GM23338 (cell line): ENCODE measurements at regions not wholly inside any gene's neighbourhood (a gene's known extent, or its start where the extent isn't known, plus 50 kb on each side); places are given as distances from the start of the nearest gene placed in this dataset.

Experiments
- ATAC-seq: fragments of 200-7000 bp; cut with Tn5 transposase; 3 replicates; pipeline ENCODE4 v1.9.1; 2020
- DNase-seq: peaks from one replicate; pipeline ENCODE4 v3.0.0-alpha.2; 2015; ENCODE audit warnings: low spot score
- H2AFZ ChIP-seq: fragments of 200-600 bp; sonication (generic); 2 replicates; pipeline ENCODE4 v1.8.0; 2016; ENCODE audit warnings: antibody characterized with exemption, mild to moderate bottlenecking, moderate library complexity
- H3F3A ChIP-seq: fragments of 200-600 bp; sonication (generic); replicated peaks from 2 replicates; pipeline ENCODE4 v1.8.0; 2017; ENCODE audit warnings: antibody characterized with exemption, mixed run types, low read depth
- H3K27ac ChIP-seq: fragments of 200-600 bp; sonication (generic); 2 replicates; pipeline ENCODE4 v1.6.1; 2016; ENCODE audit warnings: low read depth
- H3K27me3 ChIP-seq: fragments of 200-600 bp; sonication (generic); 2 replicates; pipeline ENCODE4 v1.8.0; 2016; ENCODE audit warnings: mild to moderate bottlenecking, mixed run types, moderate library complexity; ENCODE audit not compliant: insufficient read depth
- H3K36me3 ChIP-seq: fragments of 200-600 bp; sonication (generic); 2 replicates; pipeline ENCODE4 v1.8.0; 2016; ENCODE audit warnings: mild to moderate bottlenecking; ENCODE audit not compliant: insufficient read depth
- H3K4me1 ChIP-seq: fragments of 200-600 bp; sonication (generic); 2 replicates; pipeline ENCODE4 v1.8.0; 2016; ENCODE audit warnings: mild to moderate bottlenecking, moderate library complexity; ENCODE audit not compliant: insufficient read depth
- H3K4me2 ChIP-seq: fragments of 200-600 bp; sonication (generic); 2 replicates; pipeline ENCODE4 v1.7.1; 2017; ENCODE audit warnings: mixed run types
- H3K4me3 ChIP-seq: fragments of 200-600 bp; sonication (generic); 2 replicates; pipeline ENCODE4 v1.6.1; 2016; ENCODE audit warnings: mixed run types
- H3K79me2 ChIP-seq: fragments of 200-600 bp; sonication (generic); replicated peaks from 2 replicates; pipeline ENCODE4 v1.8.0; 2017; ENCODE audit warnings: mild to moderate bottlenecking; ENCODE audit not compliant: insufficient read depth
- H3K9me2 ChIP-seq: fragments of 200-600 bp; sonication (generic); 2 replicates; pipeline ENCODE4 v1.8.0; 2017; ENCODE audit not compliant: insufficient read depth
- H4K20me1 ChIP-seq: fragments of 200-600 bp; sonication (generic); replicated peaks from 2 replicates; pipeline ENCODE4 v1.8.0; 2017; ENCODE audit warnings: mild to moderate bottlenecking; ENCODE audit not compliant: insufficient read depth
- H3K27ac Mint-ChIP-seq: 2 replicates; pipeline ENCODE4 v1.8.0; 2020; ENCODE audit warnings: inconsistent platforms, mild to moderate bottlenecking, moderate library complexity, mixed read lengths
- H3K27me3 Mint-ChIP-seq: 3 replicates; pipeline ENCODE4 v1.8.0; 2022; ENCODE audit warnings: low read depth, mild to moderate bottlenecking, moderate library complexity, mixed read lengths, inconsistent platforms; ENCODE audit not compliant: insufficient read depth, poor library complexity
- H3K36me3 Mint-ChIP-seq: 3 replicates; pipeline ENCODE4 v1.8.0; 2021; ENCODE audit warnings: low read depth, mild to moderate bottlenecking, inconsistent platforms, moderate library complexity, mixed read lengths
- H3K4me1 Mint-ChIP-seq: 3 replicates; pipeline ENCODE4 v1.8.0; 2020; ENCODE audit warnings: mild to moderate bottlenecking, inconsistent platforms, mixed read lengths
- H3K4me3 Mint-ChIP-seq: 3 replicates; pipeline ENCODE4 v1.8.0; 2021; ENCODE audit warnings: moderate library complexity, mild to moderate bottlenecking, inconsistent platforms, mixed read lengths
- H3K9me3 Mint-ChIP-seq: 3 replicates; pipeline ENCODE4 v1.8.0; 2020; ENCODE audit warnings: moderate library complexity, mild to moderate bottlenecking, inconsistent platforms, mixed read lengths
- CREB1 ChIP-seq: fragments of 250-450 bp; sonication (Bioruptor Pico); IDR thresholded peaks from 2 replicates; pipeline ENCODE4 v1.5.0; 2020; ENCODE audit warnings: low read depth, mild to moderate bottlenecking, moderate library complexity
- CTCF ChIP-seq, 2 experiments: fragments of 200-600 bp in 1 of 2; sonication (generic) in 1 of 2; conservative IDR thresholded peaks; 2 replicates each; pipeline versions ENCODE4 v1.5.1 to v1.6.1; 2016 to 2017; ENCODE audit warnings: antibody characterized with exemption in 2 of 2, low read depth in 2 of 2, mild to moderate bottlenecking in 2 of 2, moderate library complexity in 1 of 2
- ETS1 ChIP-seq: IDR thresholded peaks from 2 replicates; pipeline ENCODE4 v1.6.1; 2016; ENCODE audit warnings: antibody characterized with exemption
- EZH2 ChIP-seq: fragments of 200-600 bp; sonication (generic); IDR thresholded peaks from one replicate; pipeline ENCODE4 v1.8.0; 2017; ENCODE audit warnings: antibody characterized with exemption, mild to moderate bottlenecking, low read depth; ENCODE audit not compliant: unreplicated experiment
- EZH2phosphoT487 ChIP-seq: fragments of 200-600 bp; sonication (generic); IDR thresholded peaks from one replicate; pipeline ENCODE4 v1.8.1; 2018; ENCODE audit warnings: antibody characterized with exemption; ENCODE audit not compliant: unreplicated experiment
- JUNB ChIP-seq: IDR thresholded peaks from one replicate; pipeline ENCODE4 v1.6.1; 2016; ENCODE audit warnings: antibody characterized with exemption; ENCODE audit not compliant: unreplicated experiment
- NANOG ChIP-seq: IDR thresholded peaks from 2 replicates; pipeline ENCODE4 v1.6.1; 2016; ENCODE audit warnings: antibody characterized with exemption, borderline replicate concordance
- ZNF114 ChIP-seq: fragments of 250-450 bp; sonication (Bioruptor Pico); IDR thresholded peaks from 2 replicates; pipeline ENCODE4 v1.5.0; 2020; ENCODE audit warnings: mild to moderate bottlenecking, moderate library complexity
- ZNF331 ChIP-seq: fragments of 250-450 bp; sonication (Bioruptor Pico); IDR thresholded peaks from 2 replicates; pipeline ENCODE4 v1.5.0; 2020; ENCODE audit warnings: low read depth, mild to moderate bottlenecking, moderate library complexity
- ZNF462 ChIP-seq: fragments of 250-450 bp; sonication (Bioruptor Pico); IDR thresholded peaks from 2 replicates; pipeline ENCODE4 v1.5.0; 2020; ENCODE audit warnings: mild to moderate bottlenecking, moderate library complexity
- TF ChIP-seq, protein P1 (sequence below): IDR thresholded peaks from one replicate; pipeline ENCODE4 v1.6.1; 2018; ENCODE audit warnings: antibody characterized with exemption; ENCODE audit not compliant: unreplicated experiment

- no peak for TF ChIP-seq ETS1
Measured at GRCh38 chr14:98195256-98195655, 1076.7 kb downstream of the BCL11B start (continued).

DNA sequence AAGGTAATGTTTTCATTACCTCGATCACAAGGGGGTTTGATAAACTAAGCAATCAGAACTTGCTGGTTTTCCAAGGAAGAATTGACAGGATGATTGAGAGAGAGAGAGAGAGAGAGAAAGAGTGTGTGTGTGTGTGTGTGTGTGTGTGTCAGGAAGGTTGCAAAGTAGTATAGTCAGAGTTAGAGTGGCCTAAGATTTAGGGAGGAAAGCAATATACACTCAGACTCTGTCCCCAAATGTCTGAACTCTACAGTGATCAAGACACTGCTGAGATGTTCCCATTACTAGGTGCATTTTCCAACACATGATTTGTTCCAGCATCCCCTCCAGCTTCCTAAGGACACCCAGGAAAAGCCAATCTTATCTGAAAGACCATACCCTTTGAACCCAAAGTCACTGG, 1074.1 kb downstream of the BCL11B start:
- ATAC-seq, result no peak
- Histone ChIP-seq H3K27me3 (no peaks in the 10 kb centered on the region), H3K4me2 (no peak overlapping the region), H3K27ac (no peak overlapping the region), H3K79me2 (no peaks in the 10 kb centered on the region), H3F3A (no peaks in the 10 kb centered on the region), H2AFZ (no peak overlapping the region), H3K36me3 (no peaks in the 10 kb centered on the region), H3K9me2 (peaks cover 17% of the 10 kb centered on the region), H4K20me1 (no peaks in the 10 kb centered on the region), H3K4me1 (no peaks in the 10 kb centered on the region), H3K4me3 (no peak overlapping the region)
- peaks cover 9% of the 10 kb centered on the region for H3K4me1 Mint-ChIP-seq
- TF ChIP-seq, protein P1, sequence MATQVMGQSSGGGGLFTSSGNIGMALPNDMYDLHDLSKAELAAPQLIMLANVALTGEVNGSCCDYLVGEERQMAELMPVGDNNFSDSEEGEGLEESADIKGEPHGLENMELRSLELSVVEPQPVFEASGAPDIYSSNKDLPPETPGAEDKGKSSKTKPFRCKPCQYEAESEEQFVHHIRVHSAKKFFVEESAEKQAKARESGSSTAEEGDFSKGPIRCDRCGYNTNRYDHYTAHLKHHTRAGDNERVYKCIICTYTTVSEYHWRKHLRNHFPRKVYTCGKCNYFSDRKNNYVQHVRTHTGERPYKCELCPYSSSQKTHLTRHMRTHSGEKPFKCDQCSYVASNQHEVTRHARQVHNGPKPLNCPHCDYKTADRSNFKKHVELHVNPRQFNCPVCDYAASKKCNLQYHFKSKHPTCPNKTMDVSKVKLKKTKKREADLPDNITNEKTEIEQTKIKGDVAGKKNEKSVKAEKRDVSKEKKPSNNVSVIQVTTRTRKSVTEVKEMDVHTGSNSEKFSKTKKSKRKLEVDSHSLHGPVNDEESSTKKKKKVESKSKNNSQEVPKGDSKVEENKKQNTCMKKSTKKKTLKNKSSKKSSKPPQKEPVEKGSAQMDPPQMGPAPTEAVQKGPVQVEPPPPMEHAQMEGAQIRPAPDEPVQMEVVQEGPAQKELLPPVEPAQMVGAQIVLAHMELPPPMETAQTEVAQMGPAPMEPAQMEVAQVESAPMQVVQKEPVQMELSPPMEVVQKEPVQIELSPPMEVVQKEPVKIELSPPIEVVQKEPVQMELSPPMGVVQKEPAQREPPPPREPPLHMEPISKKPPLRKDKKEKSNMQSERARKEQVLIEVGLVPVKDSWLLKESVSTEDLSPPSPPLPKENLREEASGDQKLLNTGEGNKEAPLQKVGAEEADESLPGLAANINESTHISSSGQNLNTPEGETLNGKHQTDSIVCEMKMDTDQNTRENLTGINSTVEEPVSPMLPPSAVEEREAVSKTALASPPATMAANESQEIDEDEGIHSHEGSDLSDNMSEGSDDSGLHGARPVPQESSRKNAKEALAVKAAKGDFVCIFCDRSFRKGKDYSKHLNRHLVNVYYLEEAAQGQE, result no peak
- TF ChIP-seq ZNF462 (CRISPR knock-in tag), result no peak
- TF ChIP-seq NANOG, result no peak
- no peak for TF ChIP-seq ZNF331 (CRISPR knock-in tag)
- no peak for TF ChIP-seq EZH2
- TF ChIP-seq JUNB, result no peak
- no peak for TF ChIP-seq EZH2phosphoT487
- TF ChIP-seq CTCF (conservative IDR thresholded peaks at IDR 0.05; ENCODE audit: low read depth in 2 of 2), result no peak
- no peak for TF ChIP-seq ZNF114 (CRISPR knock-in tag)
- TF ChIP-seq CREB1 (CRISPR knock-in tag), result no peak
- peaks cover 3% of the 10 kb centered on the region for H3K27me3 Mint-ChIP-seq
- no peak overlapping the region for H3K27ac Mint-ChIP-seq
- peaks cover 4% of the 10 kb centered on the region; the same call in 1 of the 3 replicates for H3K36me3 Mint-ChIP-seq
- H3K4me3 Mint-ChIP-seq, result no peak overlapping the region
- no peak for DNase-seq
- H3K9me3 Mint-ChIP-seq, result peaks cover 3% of the 10 kb centered on the region; the same call in 2 of the 3 replicates
